Skeletal muscle tissue (tissue), 3 donors: ENCODE measurements at regions not wholly inside any gene's neighbourhood (a gene's known extent, or its start where the extent isn't known, plus 50 kb on each side); places are given as distances from the start of the nearest gene placed in this dataset.
"Not testable (repeated sequence)": the region's sequence is repeated elsewhere in the genome, so short reads cannot be mapped to it uniquely, and the experiment has no call there.

Source experiments
- H3K27ac ChIP-seq: one replicate; pipeline ENCODE4 v1.7.0; 2013; ENCODE audit warnings: mild to moderate bottlenecking, low read depth, low read length, inconsistent platforms
- H3K27me3 ChIP-seq, 3 donors: one replicate each; pipeline ENCODE4 v1.7.0; 2013; ENCODE audit warnings: low read length in 3 of 3; ENCODE audit not compliant: control insufficient read depth in 3 of 3, insufficient read depth in 3 of 3
- H3K36me3 ChIP-seq, 3 donors: one replicate each; pipeline ENCODE4 v1.7.0; 2013; ENCODE audit warnings: low read length in 3 of 3; ENCODE audit not compliant: control insufficient read depth in 3 of 3, insufficient read depth in 3 of 3
- H3K4me1 ChIP-seq, 3 donors: one replicate each; pipeline ENCODE4 v1.7.0; 2013; ENCODE audit warnings: low read length in 3 of 3, mild to moderate bottlenecking in 3 of 3; ENCODE audit not compliant: control insufficient read depth in 3 of 3, insufficient read depth in 3 of 3
- H3K4me3 ChIP-seq, 3 donors: one replicate each; pipeline ENCODE4 v1.7.0; 2013; ENCODE audit warnings: low read length in 3 of 3
- H3K9ac ChIP-seq, 3 donors: one replicate each; pipeline ENCODE4 v1.7.0; 2013; ENCODE audit warnings: low read length in 3 of 3, mild to moderate bottlenecking in 3 of 3, moderate library complexity in 2 of 3, low read depth in 1 of 3
- H3K9me3 ChIP-seq, 3 donors: one replicate each; pipeline ENCODE4 v1.7.0; 2013; ENCODE audit warnings: low read length in 3 of 3; ENCODE audit not compliant: control insufficient read depth in 3 of 3
- donor health status: Osteomylitis.

DNA sequence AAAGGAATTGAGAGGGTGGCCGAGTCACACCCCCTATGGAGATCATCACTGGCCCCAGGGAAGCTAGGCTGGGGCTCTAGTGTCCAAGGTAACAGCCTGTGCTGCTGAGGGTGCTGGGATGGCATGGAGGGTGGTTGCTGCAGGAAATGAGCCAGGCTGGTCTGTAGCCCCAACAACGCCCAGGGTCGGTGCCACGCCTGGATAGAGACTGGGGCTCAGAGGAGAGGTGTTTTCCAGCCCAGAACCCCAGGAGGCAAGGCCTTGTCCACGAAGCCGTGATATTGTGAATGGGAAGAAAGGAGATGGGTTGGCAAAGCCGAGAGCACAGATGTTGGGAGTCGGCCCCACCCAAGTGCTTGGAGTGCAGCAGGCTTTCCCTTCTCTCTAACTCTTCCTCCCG is 68.9 kb upstream of the ACTRT2 start:
- H3K27ac ChIP-seq = no peak overlapping the region
- no peak overlapping the region for H3K9ac ChIP-seq
- H3K4me1 ChIP-seq = no peaks in the 10 kb centered on the region
- H3K9me3 ChIP-seq = peaks cover 0 to 7% (median 0%) of the 10 kb centered on the region in 3 donors
- no peaks in the 10 kb centered on the region for H3K36me3 ChIP-seq
- peaks cover 33 to 41% (median 40%) of the 10 kb centered on the region in 3 donors for H3K27me3 ChIP-seq
- no peak overlapping the region for H3K4me3 ChIP-seq

GRCh38 chr1:2952992-2953391 is 68.3 kb upstream of the ACTRT2 start:
- Histone ChIP-seq H3K9me3 (peaks cover 0 to 7% (median 0%) of the 10 kb centered on the region in 3 donors), H3K36me3 (no peaks in the 10 kb centered on the region), H3K4me1 (no peaks in the 10 kb centered on the region), H3K27ac (no peak overlapping the region), H3K9ac (no peak overlapping the region), H3K4me3 (no peak overlapping the region), H3K27me3 (peaks cover 32 to 40% (median 39%) of the 10 kb centered on the region in 3 donors)

GRCh38 chr1:2953688-2954285 is 67.5 kb upstream of the ACTRT2 start:
- Histone ChIP-seq H3K36me3 (no peaks in the 10 kb centered on the region), H3K27ac (no peak overlapping the region), H3K4me3 (no peak overlapping the region), H3K9me3 (peaks cover under 1 to 7% (median 2%) of the 10 kb centered on the region in 3 donors), H3K27me3 (peaks cover 24 to 32% (median 31%) of the 10 kb centered on the region in 3 donors), H3K4me1 (no peaks in the 10 kb centered on the region), H3K9ac (no peak overlapping the region)

DNA sequence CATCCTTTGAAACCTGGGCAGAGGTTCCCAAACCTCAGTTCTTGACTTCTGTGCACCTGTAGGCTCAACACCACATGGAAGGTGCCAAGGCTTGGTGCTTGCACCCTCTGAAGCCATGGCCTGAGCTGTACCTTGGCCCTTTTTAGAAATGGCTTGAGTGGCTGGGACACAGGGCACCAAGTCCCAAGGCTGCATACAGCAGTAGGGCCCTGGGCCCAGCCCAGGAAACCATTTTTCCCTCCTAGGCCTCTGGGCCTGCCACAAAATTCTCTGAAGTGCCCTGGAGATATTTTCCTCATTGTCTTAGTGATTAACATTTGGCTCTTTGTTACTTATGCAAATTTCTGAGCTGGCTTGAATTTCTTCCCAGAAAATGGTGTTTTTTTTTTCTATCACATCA is 65.6 kb upstream of the ACTRT2 start:
- Histone ChIP-seq H3K4me1 (no peaks in the 10 kb centered on the region), H3K36me3 (no peaks in the 10 kb centered on the region), H3K9ac (no peak overlapping the region), H3K27me3 (peaks cover 15 to 20% (median 19%) of the 10 kb centered on the region in 3 donors), H3K27ac (no peak overlapping the region), H3K9me3 (peaks cover 3 to 7% (median 6%) of the 10 kb centered on the region in 3 donors), H3K4me3 (no peak overlapping the region)

DNA sequence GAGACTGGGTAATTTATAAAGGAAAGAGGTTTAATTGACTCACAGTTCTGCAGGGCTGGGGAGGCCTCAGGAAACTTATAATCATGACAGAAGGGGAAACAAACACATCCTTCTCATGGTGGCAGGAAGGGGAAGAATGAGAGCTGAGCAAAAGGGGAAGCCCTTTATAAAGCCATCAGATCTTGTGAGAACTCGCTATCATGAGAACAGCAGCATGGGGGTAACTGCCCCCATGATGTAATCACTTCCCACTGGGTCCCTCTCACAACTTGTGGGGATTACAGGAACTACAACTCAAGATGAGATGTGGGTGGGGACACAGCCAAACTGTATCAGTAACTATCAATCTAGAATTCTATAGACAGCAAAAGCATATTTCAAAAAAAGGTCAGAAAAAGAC is 64.7 kb upstream of the ACTRT2 start:
- Histone ChIP-seq H3K4me1 (no peaks in the 10 kb centered on the region), H3K27me3 (peaks cover 12 to 16% (median 12%) of the 10 kb centered on the region in 3 donors), H3K9ac (no peak overlapping the region), H3K27ac (no peak overlapping the region), H3K4me3 (no peak overlapping the region), H3K9me3 (peaks cover 6 to 7% (median 6%) of the 10 kb centered on the region in 3 donors), H3K36me3 (no peaks in the 10 kb centered on the region)

DNA sequence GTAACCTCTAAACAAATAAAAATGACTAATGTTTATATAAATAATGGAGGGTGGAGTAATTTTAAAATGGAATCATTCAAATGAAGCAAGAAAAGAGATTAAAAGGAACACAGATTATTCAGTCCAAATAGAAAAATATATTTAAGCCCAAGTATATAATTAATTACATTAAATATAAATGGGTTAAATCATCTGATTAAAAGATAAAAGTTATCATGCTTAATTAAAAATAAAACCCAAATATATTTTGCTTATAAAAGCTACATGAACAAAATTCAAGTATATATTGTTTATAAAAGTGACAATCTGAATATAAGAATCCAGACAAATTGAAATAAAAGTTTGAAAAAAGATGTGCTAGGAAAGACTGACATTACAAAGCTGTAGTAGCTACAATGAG is 63.9 kb upstream of the ACTRT2 start:
- H3K9me3 ChIP-seq = peaks cover 6 to 7% (median 6%) of the 10 kb centered on the region in 3 donors
- H3K27me3 ChIP-seq = peaks cover 4 to 14% (median 5%) of the 10 kb centered on the region in 3 donors
- no peaks in the 10 kb centered on the region for H3K4me1 ChIP-seq
- no peak overlapping the region for H3K4me3 ChIP-seq
- no peak overlapping the region for H3K9ac ChIP-seq
- no peak overlapping the region for H3K27ac ChIP-seq
- H3K36me3 ChIP-seq = no peaks in the 10 kb centered on the region

GRCh38 chr1:2959881-2960280 is 61.4 kb upstream of the ACTRT2 start:
- not testable (repeated sequence) for H3K9me3 ChIP-seq, H3K27ac ChIP-seq, H3K36me3 ChIP-seq, H3K4me1 ChIP-seq, H3K4me3 ChIP-seq, H3K9ac ChIP-seq
- peaks cover 0 to 14% (median 3%) of the 10 kb centered on the region in 3 donors for H3K27me3 ChIP-seq

- Histone ChIP-seq H3K27ac (no peak overlapping the region), H3K4me3 (no peak overlapping the region), H3K36me3 (no peaks in the 10 kb centered on the region), H3K9ac (no peak overlapping the region), H3K4me1 (no peaks in the 10 kb centered on the region), H3K27me3 (peaks cover 0 to 18% (median 6%) of the 10 kb centered on the region in 3 donors), H3K9me3 (peaks cover 0 to 6% (median 6%) of the 10 kb centered on the region in 3 donors)
These were observed 60.2 kb upstream of the ACTRT2 start for GRCh38 chr1:2961081-2961480.

- H3K27me3 ChIP-seq = peaks cover 0 to 22% (median 6%) of the 10 kb centered on the region in 3 donors
- no peaks in the 10 kb centered on the region for H3K4me1 ChIP-seq
- no peak overlapping the region for H3K4me3 ChIP-seq
- H3K9me3 ChIP-seq = peaks cover 0 to 6% (median 6%) of the 10 kb centered on the region in 3 donors
- H3K36me3 ChIP-seq = no peaks in the 10 kb centered on the region
- no peak overlapping the region for H3K27ac ChIP-seq
- H3K9ac ChIP-seq = no peak overlapping the region
These were observed 59.6 kb upstream of the ACTRT2 start for GRCh38 chr1:2961661-2962060.

DNA sequence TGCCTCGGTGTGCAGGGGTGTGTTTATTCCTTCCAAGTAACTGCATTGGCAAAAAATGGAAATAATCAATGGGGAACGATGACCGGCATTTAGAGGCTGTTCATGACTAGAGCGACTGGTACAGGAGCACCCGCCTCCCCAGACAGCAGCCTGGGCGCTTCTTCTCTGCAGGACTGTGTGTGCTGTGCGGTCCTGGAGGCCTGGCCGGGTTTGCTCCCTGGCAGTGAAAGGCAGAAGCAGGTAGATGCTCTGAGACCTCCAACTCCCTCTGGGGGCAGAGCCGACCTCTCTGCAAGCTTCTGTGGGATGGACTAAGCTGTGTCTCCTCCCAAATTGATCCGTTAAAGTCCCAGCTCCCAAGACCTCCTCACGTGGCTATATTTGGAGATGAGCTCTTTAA is 59.2 kb upstream of the ACTRT2 start:
- Histone ChIP-seq H3K9ac (no peak overlapping the region), H3K4me1 (no peaks in the 10 kb centered on the region), H3K4me3 (no peak overlapping the region), H3K27ac (no peak overlapping the region), H3K36me3 (no peaks in the 10 kb centered on the region), H3K9me3 (peaks cover 0 to 6% (median 6%) of the 10 kb centered on the region in 3 donors), H3K27me3 (peaks cover 0 to 26% (median 6%) of the 10 kb centered on the region in 3 donors)
